ENCODE measurements at regions not wholly inside any gene's neighbourhood (a gene's known extent, or its start where the extent isn't known, plus 50 kb on each side); places are given as distances from the start of the nearest gene placed in this dataset.

- ChIA-PET POLR2A (no interaction called here), CTCF (interaction anchor here (0.9 kb wide), 1 partner anchor 13 kb away, joined by 3 read pairs; no protein-coding TSS in a partner anchor)
- no peak overlapping the region for H2AFZ ChIP-seq (ENCODE audit: low read depth)
- H3K4me3 ChIP-seq (ENCODE audit: low read depth in 2 of 2, low read length in 1 of 2), result no peak overlapping the region
- H3K27me3 ChIP-seq (ENCODE audit: insufficient read depth), result no peaks in the 10 kb centered on the region
- no peaks in the 10 kb centered on the region for H3K9me3 ChIP-seq
- H4K20me1 ChIP-seq (ENCODE audit: insufficient read depth), result no peaks in the 10 kb centered on the region
- no peaks in the 10 kb centered on the region for H3F3A ChIP-seq (replicated peaks; ENCODE audit: insufficient read depth)
- no peaks in the 10 kb centered on the region for H3K9me2 ChIP-seq
- no peaks in the 10 kb centered on the region for H3K4me1 ChIP-seq (ENCODE audit: control insufficient read depth in 1 of 2, insufficient read depth in 2 of 2, low read depth in 1 of 2, low read length in 1 of 2)
- no peak for DNase-seq
- no peaks in the 10 kb centered on the region for H3K79me2 ChIP-seq (ENCODE audit: insufficient read depth)
- no peak overlapping the region for H3K27ac ChIP-seq (ENCODE audit: low read depth in 2 of 2, low read length in 1 of 2)
- 4% methylated on average over 13 of the region's 13 CpGs for WGBS (ENCODE audit: low lambda C conversion rate)
- H3K4me2 ChIP-seq, result no peak overlapping the region
- TF ChIP-seq IRF3 (IDR thresholded peaks at IDR 0.05; ENCODE audit: low read depth, low read length) (no peak), PBX3 (IDR thresholded peaks at IDR 0.05) (no peak), MEF2A (IDR thresholded peaks at IDR 0.05; ENCODE audit: borderline replicate concordance, low read depth) (no peak), SIN3A (IDR thresholded peaks at IDR 0.05; ENCODE audit: borderline replicate concordance, low read depth, low read length) (no peak), JUND (IDR thresholded peaks at IDR 0.05) (no peak), SMC3 (IDR thresholded peaks at IDR 0.05; ENCODE audit: low read depth, low read length) (no peak), ZBTB33 (IDR thresholded peaks at IDR 0.05; ENCODE audit: borderline replicate concordance, low read depth) (no peak), FOXJ3 (CRISPR knock-in tag; IDR thresholded peaks at IDR 0.05) (no peak), NRF1 (IDR thresholded peaks at IDR 0.05; ENCODE audit: low read depth, low read length) (no peak), TAF1 (IDR thresholded peaks at IDR 0.05; ENCODE audit: borderline replicate concordance, low read depth, low read length) (no peak), REST (IDR thresholded peaks at IDR 0.05; ENCODE audit: low read depth, low read length) (no peak), RAD21 (IDR thresholded peaks at IDR 0.05; ENCODE audit: low read length) (no peak), USF1 (IDR thresholded peaks at IDR 0.05; ENCODE audit: borderline replicate concordance, low read depth) (no peak), GABPA (IDR thresholded peaks at IDR 0.05; ENCODE audit: low read depth) (no peak), USF2 (IDR thresholded peaks at IDR 0.05; ENCODE audit: borderline replicate concordance, low read depth, low read length) (no peak), EP300 (IDR thresholded peaks at IDR 0.05; ENCODE audit: borderline replicate concordance in 1 of 2, low read depth in 1 of 2, low read length in 1 of 2) (no peak), RCOR1 (IDR thresholded peaks at IDR 0.05; ENCODE audit: low read length) (no peak), CTCF (IDR thresholded peaks at IDR 0.05) (no peak)
- H3K36me3 ChIP-seq (replicated peaks in 1 of 2; ENCODE audit: control insufficient read depth in 1 of 2, insufficient read depth in 2 of 2, low read length in 1 of 2), result no peaks in the 10 kb centered on the region
- no peak overlapping the region for H3K9ac ChIP-seq
Observed at GRCh38 chr14:98137131-98138025, 1134.6 kb downstream of the BCL11B start.

Measured in SK-N-SH (cell line).